ENCODE measurements at regions not wholly inside any gene's neighbourhood (a gene's known extent, or its start where the extent isn't known, plus 50 kb on each side); places are given as distances from the start of the nearest gene placed in this dataset.

DNA sequence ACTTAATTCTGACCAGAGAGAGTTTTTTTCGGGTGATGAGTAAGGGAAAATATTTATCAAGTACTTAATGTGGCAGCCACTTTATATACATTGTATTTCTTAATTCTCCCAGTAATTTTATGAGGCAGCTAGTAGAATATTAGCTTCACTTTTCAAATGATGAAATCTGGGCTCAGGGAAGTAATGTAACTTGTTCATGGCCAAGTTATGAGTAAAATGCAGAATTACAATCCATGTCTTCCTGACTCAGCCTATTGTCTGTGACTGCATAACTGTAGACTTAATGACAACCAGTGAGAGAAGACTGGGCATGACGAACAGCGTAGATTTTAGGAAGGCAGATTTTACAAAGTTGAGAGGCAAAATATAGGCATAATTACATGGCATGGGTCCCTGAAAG lies 106.7 kb upstream of the MIS18BP1 start:
- DNase-seq (ENCODE audit: low spot score in 2 of 2) = no peak
- WGBS, 2 donors = 83 to 85% methylated on average over 3 of the region's 3 CpGs
- H3K4me3 ChIP-seq (ENCODE audit: low read depth, poor library complexity, severe bottlenecking) = no peak overlapping the region
- intact Hi-C loops (cut with DNase I; ENCODE audit: low total_unique reads) = no loop called here
- TF ChIP-seq CTCF (IDR thresholded peaks at IDR 0.05) = no peak
- TF ChIP-seq POLR2A (IDR thresholded peaks at IDR 0.05) = no peak

GRCh38 chr14:45332360-45332988 lies 79.5 kb upstream of the MIS18BP1 start:
- intact Hi-C loops (cut with DNase I; ENCODE audit: low total_unique reads) = no loop called here
- no peak overlapping the region for H3K4me3 ChIP-seq (ENCODE audit: low read depth, poor library complexity, severe bottlenecking)
- WGBS, 2 donors = 57 to 60% methylated on average over 4 of the region's 4 CpGs
- no peak for TF ChIP-seq POLR2A (IDR thresholded peaks at IDR 0.05)
- TF ChIP-seq CTCF (IDR thresholded peaks at IDR 0.05) = no peak
- DNase-seq (ENCODE audit: low spot score in 2 of 2) = no peak

- DNase-seq (ENCODE audit: low spot score in 2 of 2) = no peak
- intact Hi-C loops (cut with DNase I; ENCODE audit: low total_unique reads) = no loop called here
- 79 to 85% methylated on average over 1 of the region's 1 CpG for WGBS, 2 donors
- H3K4me3 ChIP-seq (ENCODE audit: low read depth, poor library complexity, severe bottlenecking) = no peak overlapping the region
- TF ChIP-seq CTCF (IDR thresholded peaks at IDR 0.05) (no peak), POLR2A (IDR thresholded peaks at IDR 0.05) (no peak)
These were observed 55.9 kb upstream of the MIS18BP1 start for GRCh38 chr14:45308745-45309397.
